Esophagus squamous epithelium (tissue), 5 donors: ENCODE measurements at regions not wholly inside any gene's neighbourhood (a gene's known extent, or its start where the extent isn't known, plus 50 kb on each side); places are given as distances from the start of the nearest gene placed in this dataset.

Experiments
- DNase-seq: peaks from one replicate; lab custom pipeline; 2025; lab: John Stamatoyannopoulos, UW
- H3K27ac ChIP-seq, 4 donors: fragments of 200-600 bp; sonication (generic); one replicate each; pipeline ENCODE4 v1.5.1; 2016 to 2019; ENCODE audit warnings: mild to moderate bottlenecking in 1 of 4
- H3K27me3 ChIP-seq, 4 donors: fragments of 200-600 bp; sonication (generic); 1 replicate in 3 of 4; 2 replicates in 1 of 4; pipeline versions ENCODE4 v1.5.1 to v1.6.0; 2017 to 2021; ENCODE audit warnings: antibody characterized with exemption in 1 of 4
- H3K36me3 ChIP-seq, 3 donors: fragments of 200-600 bp; sonication (generic); one replicate each; pipeline ENCODE4 v1.5.1; 2016 to 2019
- H3K4me1 ChIP-seq, 3 donors: fragments of 200-600 bp; sonication (generic); one replicate each; pipeline ENCODE4 v1.5.1; 2017 to 2019
- H3K4me3 ChIP-seq, 4 donors: fragments of 200-600 bp; sonication (generic); 1 replicate in 3 of 4; 2 replicates in 1 of 4; pipeline ENCODE4 v1.5.1; 2016 to 2019; ENCODE audit warnings: mild to moderate bottlenecking in 2 of 4, moderate library complexity in 1 of 4
- H3K9me3 ChIP-seq, 3 donors: fragments of 200-600 bp; sonication (generic); one replicate each; pipeline ENCODE4 v1.5.1; 2016 to 2019
- CTCF ChIP-seq, 6 experiments: fragments of 450-650 bp in 4 of 6; fragments of 200-600 bp in 2 of 6; sonication (generic) in 2 of 6; IDR thresholded peaks; one replicate each; pipeline ENCODE4 v1.5.1; 2016 to 2019; ENCODE audit warnings: antibody characterized with exemption in 6 of 6, mild to moderate bottlenecking in 4 of 6, moderate library complexity in 4 of 6
- POLR2A ChIP-seq, 4 donors: fragments of 450-650 bp; IDR thresholded peaks; one replicate each; pipeline ENCODE4 v1.6.1; 2017; ENCODE audit warnings: antibody characterized with exemption in 4 of 4, mild to moderate bottlenecking in 4 of 4, moderate library complexity in 3 of 4
- WGBS, 2 donors: methylation state at CpG; one replicate each; pipeline ENCODE4 v1.1.5; 2018; 5-methylcytosine and 5-hydroxymethylcytosine counted together
- intact Hi-C: fragments of 100-400 bp; cut with DNase I; formaldehyde crosslinking; loops from one replicate; pipeline ENCODE4 v1.15.0; 2022
- donor health status: DM: yes; HTN: yes; CAD: no.

GRCh38 chr11:16448123-16448717 is 91.9 kb upstream of the SOX6 start:
- H3K27me3 ChIP-seq: no peaks in the 10 kb centered on the region
- no peaks in the 10 kb centered on the region for H3K9me3 ChIP-seq
- H3K4me3 ChIP-seq: no peak overlapping the region
- intact Hi-C loops: no loop called here
- WGBS, 2 donors: 84 to 85% methylated on average over 1 of the region's 1 CpG
- H3K4me1 ChIP-seq: no peaks in the 10 kb centered on the region
- TF ChIP-seq CTCF (IDR thresholded peaks at IDR 0.05) (no peak), POLR2A (IDR thresholded peaks at IDR 0.05) (no peak)
- no peak for DNase-seq
- no peaks in the 10 kb centered on the region for H3K36me3 ChIP-seq
- H3K27ac ChIP-seq: no peak overlapping the region

- Histone ChIP-seq H3K27ac (no peak overlapping the region), H3K4me1 (no peaks in the 10 kb centered on the region), H3K9me3 (no peaks in the 10 kb centered on the region), H3K27me3 (no peaks in the 10 kb centered on the region), H3K36me3 (no peaks in the 10 kb centered on the region), H3K4me3 (no peak overlapping the region)
- DNase-seq: no peak
- 73 to 81% methylated on average over 3 of the region's 3 CpGs for WGBS, 2 donors
- no peak for TF ChIP-seq POLR2A (IDR thresholded peaks at IDR 0.05)
- TF ChIP-seq CTCF (IDR thresholded peaks at IDR 0.05): no peak
- intact Hi-C loops: no loop called here
These were observed 85.1 kb upstream of the SOX6 start for GRCh38 chr11:16441461-16441860.

DNA sequence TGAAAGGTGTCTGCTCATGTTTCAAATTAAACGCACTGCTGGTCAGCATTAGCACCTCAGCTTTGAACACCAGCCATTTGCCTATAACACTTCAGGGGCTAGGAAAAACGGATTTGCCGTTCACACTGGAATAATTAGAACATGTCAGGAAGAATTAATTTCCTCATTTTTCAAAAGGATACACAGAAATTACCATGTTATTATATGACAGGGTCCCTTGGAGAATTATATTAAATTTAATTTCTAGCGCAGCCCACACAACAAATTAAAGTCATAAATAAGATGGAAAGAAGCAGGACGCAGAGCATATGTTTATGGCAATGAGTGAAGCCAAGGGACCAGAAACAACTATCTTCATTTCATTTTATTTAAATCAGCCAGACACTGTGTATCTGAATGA is 83.8 kb upstream of the SOX6 start:
- TF ChIP-seq CTCF (IDR thresholded peaks at IDR 0.05) (no peak), POLR2A (IDR thresholded peaks at IDR 0.05) (no peak)
- Histone ChIP-seq H3K9me3 (no peaks in the 10 kb centered on the region), H3K27me3 (no peaks in the 10 kb centered on the region), H3K4me3 (no peak overlapping the region), H3K36me3 (no peaks in the 10 kb centered on the region), H3K4me1 (no peaks in the 10 kb centered on the region), H3K27ac (no peak overlapping the region)
- intact Hi-C loops: no loop called here
- DNase-seq: no peak
- 53 to 60% methylated on average over 5 of the region's 5 CpGs for WGBS, 2 donors

DNA sequence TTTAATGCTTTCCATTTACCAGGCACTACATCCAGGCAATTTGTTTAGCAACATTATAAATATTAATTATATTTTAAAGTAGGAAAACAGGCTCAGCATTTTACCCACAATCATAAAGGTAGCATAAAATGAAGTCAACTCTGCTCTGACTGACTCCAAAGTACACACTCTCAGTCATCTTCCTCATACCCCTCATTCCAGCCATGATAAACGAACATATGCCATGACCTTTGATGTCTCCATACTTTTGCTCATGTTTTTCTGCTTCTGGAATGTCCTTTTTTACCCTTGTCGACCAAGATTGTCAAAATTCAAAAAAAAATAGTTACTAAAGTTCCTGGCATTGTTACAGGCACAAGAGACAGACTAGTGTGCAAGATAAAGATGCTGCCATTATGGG is 77.7 kb upstream of the SOX6 start:
- no peak for DNase-seq
- Histone ChIP-seq H3K4me3 (no peak overlapping the region), H3K27me3 (no peaks in the 10 kb centered on the region), H3K4me1 (no peaks in the 10 kb centered on the region), H3K9me3 (peaks cover 0 to 21% (median 0%) of the 10 kb centered on the region in 3 donors), H3K36me3 (no peaks in the 10 kb centered on the region), H3K27ac (no peak overlapping the region)
- TF ChIP-seq POLR2A (IDR thresholded peaks at IDR 0.05) (no peak), CTCF (IDR thresholded peaks at IDR 0.05) (no peak)
- 55 to 64% methylated on average over 2 of the region's 2 CpGs for WGBS, 2 donors
- intact Hi-C loops: no loop called here

- 94 to 100% methylated on average over 1 of the region's 1 CpG for WGBS, 2 donors
- no peak for DNase-seq
- Histone ChIP-seq H3K4me3 (no peak overlapping the region), H3K36me3 (no peaks in the 10 kb centered on the region), H3K27ac (no peak overlapping the region), H3K9me3 (peaks cover 0 to 34% (median 0%) of the 10 kb centered on the region in 3 donors), H3K4me1 (no peaks in the 10 kb centered on the region), H3K27me3 (no peaks in the 10 kb centered on the region)
- intact Hi-C loops: no loop called here
- TF ChIP-seq CTCF (IDR thresholded peaks at IDR 0.05) (no peak), POLR2A (IDR thresholded peaks at IDR 0.05) (no peak)
These were observed 74.3 kb upstream of the SOX6 start for GRCh38 chr11:16430674-16431073.
